OCI-LY1 (cell line): ENCODE measurements at regions not wholly inside any gene's neighbourhood (a gene's known extent, or its start where the extent isn't known, plus 50 kb on each side); places are given as distances from the start of the nearest gene placed in this dataset.

ENCODE experiments used
- CTCF ChIP-seq: fragments of 200-600 bp; sonication (generic), shearing (Covaris generic); IDR thresholded peaks from 2 replicates; pipeline ENCODE4 v1.5.1; 2017; ENCODE audit warnings: mild to moderate bottlenecking, antibody characterized with exemption, low read length, moderate library complexity, mixed read lengths
- EZH2 ChIP-seq: fragments of 200-600 bp; sonication (generic), shearing (Covaris generic); IDR thresholded peaks from 2 replicates; pipeline ENCODE4 v1.8.0; 2017; ENCODE audit warnings: borderline replicate concordance, mixed run types, mild to moderate bottlenecking, antibody characterized with exemption, low read length, moderate library complexity, mixed read lengths

- TF ChIP-seq CTCF, result no peak
- TF ChIP-seq EZH2, result no peak
These were observed 752.9 kb upstream of the SEMA6A start for GRCh38 chr5:117327511-117327910.
